ENCODE measurements at regions not wholly inside any gene's neighbourhood (a gene's known extent, or its start where the extent isn't known, plus 50 kb on each side); places are given as distances from the start of the nearest gene placed in this dataset.
"Not testable (repeated sequence)": the region's sequence is repeated elsewhere in the genome, so short reads cannot be mapped to it uniquely, and the experiment has no call there.

DNA sequence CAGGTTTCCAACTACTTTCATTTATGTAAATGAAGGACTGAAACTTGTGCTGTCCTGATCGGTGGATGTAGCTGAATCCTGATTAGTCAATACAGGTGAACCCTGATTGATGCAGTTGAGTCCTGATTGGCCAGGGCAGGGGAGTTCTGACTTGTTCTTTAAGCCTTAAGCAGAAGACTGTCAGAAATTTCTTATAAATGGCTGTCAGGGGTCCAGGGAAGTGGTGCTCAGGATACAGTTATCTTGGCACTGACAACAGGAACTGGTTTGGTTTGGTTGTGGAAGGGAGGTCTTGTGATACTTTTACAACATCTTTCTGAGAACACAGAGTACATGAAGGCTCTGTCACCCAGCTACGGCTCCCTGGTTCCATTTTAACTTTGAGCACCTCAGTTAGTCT is 132.1 kb downstream of the KCNJ12 start:
- DNase-seq (no peak), ATAC-seq (no peak)
- CTCF ChIA-PET, result interaction anchor here (0.7 to 3.4 kb wide), 2 partner anchors 19 to 51 kb away, joined by 3 to 15 read pairs; no protein-coding TSS in a partner anchor
- Mint-ChIP-seq H3K4me3 (no peak overlapping the region), H3K27ac (no peak overlapping the region), H3K36me3 (no peaks in the 10 kb centered on the region), H3K27me3 (peaks cover 37% of the 10 kb centered on the region), H3K4me1 (peaks cover 20% of the 10 kb centered on the region), H3K9me3 (ENCODE audit: low read depth) (no peaks in the 10 kb centered on the region)

DNA sequence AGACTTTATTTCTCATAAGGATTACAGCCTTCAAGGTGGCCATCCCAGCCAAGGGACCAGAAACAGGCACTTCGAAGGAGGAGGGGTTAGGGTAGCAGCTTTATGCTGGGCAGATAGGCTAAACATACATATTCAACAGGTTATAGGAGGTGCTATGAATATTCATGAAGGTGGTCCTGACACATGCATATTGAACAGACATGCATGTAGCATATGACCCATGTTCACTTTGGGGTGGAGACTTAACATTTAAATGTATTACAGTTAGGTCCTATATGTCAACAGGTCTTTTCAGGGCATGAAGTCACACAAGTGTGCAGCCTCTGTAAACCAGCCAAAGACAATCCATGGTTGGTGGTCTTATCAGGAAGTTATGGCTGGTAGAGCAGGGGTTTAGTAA is 133.2 kb downstream of the KCNJ12 start:
- CTCF ChIA-PET, result interaction anchor here (3.4 kb wide), 1 partner anchor 52 kb away, joined by 15 read pairs; no protein-coding TSS in a partner anchor
- not testable (repeated sequence) for H3K4me3 Mint-ChIP-seq; H3K9me3 Mint-ChIP-seq (ENCODE audit: low read depth); H3K27ac Mint-ChIP-seq; H3K36me3 Mint-ChIP-seq; ATAC-seq; DNase-seq
- Mint-ChIP-seq H3K4me1 (peaks cover 20% of the 10 kb centered on the region), H3K27me3 (peaks cover 44% of the 10 kb centered on the region)

GRCh38 chr17:21510686-21511362 is 134.7 kb downstream of the KCNJ12 start:
- no peak for ATAC-seq
- no peak for DNase-seq
- H3K9me3 Mint-ChIP-seq (ENCODE audit: low read depth), result no peaks in the 10 kb centered on the region
- CTCF ChIA-PET, result interaction anchor here (0.7 to 5.2 kb wide), 15 partner anchors 11 to 1863 kb away, joined by 3 to 109 read pairs (median 4); partner anchors contain the start of gene TMEM11
- peaks cover 20% of the 10 kb centered on the region for H3K4me1 Mint-ChIP-seq
- H3K4me3 Mint-ChIP-seq, result peak overlapping the region; percentile 38
- no peaks in the 10 kb centered on the region for H3K36me3 Mint-ChIP-seq
- peaks cover 46% of the 10 kb centered on the region for H3K27me3 Mint-ChIP-seq
- H3K27ac Mint-ChIP-seq, result no peak overlapping the region

DNA sequence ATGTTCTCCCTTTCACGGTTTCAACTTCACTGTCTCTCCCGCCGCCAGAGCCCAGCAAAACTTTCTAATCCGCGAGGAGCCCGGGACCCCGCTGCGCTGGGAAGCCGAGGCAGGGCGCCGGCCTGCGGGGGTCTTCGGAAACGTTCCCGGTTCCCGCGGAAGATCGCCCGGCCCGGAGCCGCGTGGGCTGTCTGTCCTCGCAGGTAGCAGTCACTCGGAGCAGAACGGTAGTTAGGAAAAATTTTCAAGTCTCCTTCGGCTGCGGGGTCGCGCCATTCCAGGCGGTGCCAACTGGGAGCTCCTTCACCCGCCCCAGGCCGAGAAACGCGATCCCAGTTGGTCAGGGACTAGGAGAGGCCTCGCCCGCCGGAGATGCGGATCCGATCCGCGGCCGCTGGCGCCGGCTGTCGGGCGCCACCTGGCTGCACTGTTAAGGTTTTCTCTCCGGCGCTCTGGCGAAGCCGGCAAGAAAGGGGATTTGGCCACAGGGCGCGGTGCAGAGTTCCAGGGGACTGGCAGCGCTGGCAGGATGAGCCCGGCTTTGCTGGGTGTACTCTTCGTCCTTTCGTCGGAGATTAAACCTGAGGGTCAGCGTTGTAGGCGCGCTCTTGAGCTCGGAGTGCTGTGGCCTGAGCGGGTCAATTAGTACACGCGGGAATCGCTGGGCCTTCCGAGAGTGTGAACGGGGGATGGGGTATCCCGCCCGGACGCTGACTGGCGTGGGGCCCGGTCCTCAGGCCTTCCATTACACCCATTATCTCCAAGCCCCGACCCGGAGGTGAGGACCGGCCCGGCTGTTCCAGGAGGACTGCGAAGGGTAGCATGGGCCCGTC is 135.4 kb downstream of the KCNJ12 start:
- CTCF ChIA-PET, result interaction anchor here (0.7 to 5.2 kb wide), 22 partner anchors 10 to 1864 kb away, joined by 3 to 109 read pairs (median 5); partner anchors contain the start of genes DHRS7B and TMEM11
- Mint-ChIP-seq H3K27me3 (peaks cover 46% of the 10 kb centered on the region), H3K4me3 (peak overlapping the region; percentile 38), H3K27ac (no peak overlapping the region), H3K9me3 (ENCODE audit: low read depth) (no peaks in the 10 kb centered on the region), H3K36me3 (no peaks in the 10 kb centered on the region), H3K4me1 (peaks cover 20% of the 10 kb centered on the region)
- peak; percentile 87 for ATAC-seq
- DNase-seq, result peak; percentile 72

DNA sequence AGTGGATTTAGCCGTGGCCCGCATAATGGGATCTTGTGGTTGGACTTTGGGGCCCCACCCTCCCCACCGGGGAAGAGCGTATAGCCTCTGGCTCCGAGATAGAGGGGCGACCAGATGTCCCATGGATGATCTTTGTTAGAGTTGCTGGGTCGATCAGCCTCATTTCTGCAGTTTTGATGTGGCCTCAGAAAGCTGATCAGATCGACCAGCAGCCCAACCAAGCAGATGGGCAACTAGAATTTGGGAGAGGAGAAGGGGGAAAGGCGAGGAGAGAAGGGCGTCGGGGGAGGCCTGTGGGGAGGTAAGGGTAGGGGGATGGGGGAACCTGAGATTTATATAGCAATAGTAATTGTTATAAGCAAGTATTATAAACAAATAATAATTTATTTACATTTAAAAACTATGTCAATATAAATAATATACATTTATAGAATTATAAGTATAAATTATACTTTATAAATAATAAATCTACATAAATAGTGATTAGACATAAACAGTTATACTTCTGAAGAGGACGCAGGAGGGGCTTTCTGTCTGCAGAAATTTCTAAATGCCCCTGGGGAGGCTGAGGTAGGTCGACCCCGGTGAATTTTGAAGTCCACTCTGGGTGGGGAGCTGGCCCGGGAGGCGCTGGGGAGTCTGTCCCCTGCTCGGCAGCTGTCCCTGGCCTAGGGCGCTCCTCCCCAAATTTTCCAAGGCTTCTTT is 136.3 kb downstream of the KCNJ12 start:
- CTCF ChIA-PET, result interaction anchor here (0.7 to 5.2 kb wide), 31 partner anchors 11 to 492 kb away, joined by 3 to 109 read pairs (median 5); partner anchors contain the start of genes DHRS7B, NATD1 and TMEM11
- Mint-ChIP-seq H3K27me3 (peaks cover 49% of the 10 kb centered on the region), H3K36me3 (no peaks in the 10 kb centered on the region), H3K9me3 (ENCODE audit: low read depth) (no peaks in the 10 kb centered on the region), H3K4me1 (peaks cover 20% of the 10 kb centered on the region), H3K4me3 (no peak overlapping the region), H3K27ac (no peak overlapping the region)
- no peak for DNase-seq
- no peak for ATAC-seq

GRCh38 chr17:21513012-21513570 is 136.9 kb downstream of the KCNJ12 start:
- Mint-ChIP-seq H3K36me3 (no peaks in the 10 kb centered on the region), H3K27ac (no peak overlapping the region), H3K27me3 (peaks cover 48% of the 10 kb centered on the region), H3K4me1 (peaks cover 17% of the 10 kb centered on the region), H3K4me3 (no peak overlapping the region), H3K9me3 (ENCODE audit: low read depth) (no peaks in the 10 kb centered on the region)
- CTCF ChIA-PET, result interaction anchor here (0.6 to 5.2 kb wide), 31 partner anchors 11 to 520 kb away, joined by 3 to 109 read pairs (median 5); partner anchors contain the start of genes DHRS7B, NATD1 and TMEM11
- DNase-seq (peak; percentile 77), ATAC-seq (peak; percentile 74)

DNA sequence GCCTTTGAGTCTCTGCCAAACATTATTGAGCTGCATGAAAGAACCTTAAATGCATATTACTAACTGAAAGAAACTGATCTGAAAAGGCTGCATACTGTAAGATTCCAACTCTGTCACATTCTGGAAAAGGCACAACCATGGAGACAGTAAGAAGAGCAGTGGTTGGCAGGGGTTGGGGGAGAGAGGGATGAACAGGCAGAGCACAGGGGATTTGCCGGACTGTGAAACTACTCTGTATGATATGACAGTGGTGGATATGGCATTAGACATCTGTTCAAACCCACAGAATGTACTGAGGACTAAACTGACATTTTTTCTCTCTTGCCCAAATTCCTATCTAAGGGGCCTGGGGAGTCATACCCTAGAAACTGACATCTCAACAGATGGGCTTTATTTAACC is 138.4 kb downstream of the KCNJ12 start:
- ATAC-seq; H3K9me3 Mint-ChIP-seq (ENCODE audit: low read depth); H3K4me3 Mint-ChIP-seq; DNase-seq; H3K27ac Mint-ChIP-seq; H3K36me3 Mint-ChIP-seq: not testable (repeated sequence)
- H3K4me1 Mint-ChIP-seq, result peaks cover 14% of the 10 kb centered on the region
- CTCF ChIA-PET, result interaction anchor here (4.1 to 5.2 kb wide), 2 partner anchors 54 to 59 kb away, joined by 17 to 109 read pairs; no protein-coding TSS in a partner anchor
- H3K27me3 Mint-ChIP-seq, result peaks cover 50% of the 10 kb centered on the region

GRCh38 chr17:21517538-21518293 is 141.6 kb downstream of the KCNJ12 start:
- Mint-ChIP-seq H3K9me3 (ENCODE audit: low read depth) (no peaks in the 10 kb centered on the region), H3K4me3 (no peak overlapping the region), H3K27me3 (peaks cover 32% of the 10 kb centered on the region), H3K36me3 (no peaks in the 10 kb centered on the region), H3K4me1 (no peaks in the 10 kb centered on the region), H3K27ac (no peak overlapping the region)
- CTCF ChIA-PET, result no interaction called here
- ATAC-seq, result no peak
- DNase-seq, result no peak

DNA sequence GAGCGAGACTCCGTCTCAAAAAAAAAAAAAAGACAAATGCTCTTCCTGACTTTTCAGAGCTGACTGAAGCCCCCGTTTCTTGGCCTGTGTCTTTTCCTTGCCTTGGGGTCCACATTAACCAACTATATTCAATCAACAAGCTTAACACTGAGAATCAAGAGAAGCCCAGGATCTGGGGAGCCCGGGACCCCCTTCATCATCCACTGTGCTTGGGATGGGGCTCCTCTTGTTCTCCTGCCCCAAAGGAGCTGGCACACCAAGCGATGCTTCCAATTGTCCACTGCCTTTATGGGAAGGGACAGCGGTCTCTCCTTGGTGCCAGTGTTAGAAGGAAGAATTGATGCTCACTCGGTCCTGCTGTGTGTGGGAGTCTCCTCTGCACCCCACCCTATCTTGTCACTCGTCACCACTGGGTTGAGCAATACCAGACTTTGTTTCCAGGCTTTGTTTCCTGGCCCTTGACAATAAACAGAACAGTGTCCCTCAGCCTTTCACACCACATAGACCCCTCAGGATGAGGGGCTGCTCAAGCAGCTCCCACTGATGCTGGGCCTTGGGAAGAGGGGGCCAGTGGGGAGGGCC is 146.7 kb downstream of the KCNJ12 start:
- no peak overlapping the region for H3K27ac Mint-ChIP-seq
- H3K4me3 Mint-ChIP-seq, result no peak overlapping the region
- CTCF ChIA-PET, result interaction anchor here (2.9 kb wide), 1 partner anchor 10 kb away, joined by 14 read pairs; no protein-coding TSS in a partner anchor
- H3K27me3 Mint-ChIP-seq, result peaks cover 17% of the 10 kb centered on the region
- no peaks in the 10 kb centered on the region for H3K36me3 Mint-ChIP-seq
- no peaks in the 10 kb centered on the region for H3K4me1 Mint-ChIP-seq
- no peak for DNase-seq
- H3K9me3 Mint-ChIP-seq (ENCODE audit: low read depth), result no peaks in the 10 kb centered on the region
- no peak for ATAC-seq

DNA sequence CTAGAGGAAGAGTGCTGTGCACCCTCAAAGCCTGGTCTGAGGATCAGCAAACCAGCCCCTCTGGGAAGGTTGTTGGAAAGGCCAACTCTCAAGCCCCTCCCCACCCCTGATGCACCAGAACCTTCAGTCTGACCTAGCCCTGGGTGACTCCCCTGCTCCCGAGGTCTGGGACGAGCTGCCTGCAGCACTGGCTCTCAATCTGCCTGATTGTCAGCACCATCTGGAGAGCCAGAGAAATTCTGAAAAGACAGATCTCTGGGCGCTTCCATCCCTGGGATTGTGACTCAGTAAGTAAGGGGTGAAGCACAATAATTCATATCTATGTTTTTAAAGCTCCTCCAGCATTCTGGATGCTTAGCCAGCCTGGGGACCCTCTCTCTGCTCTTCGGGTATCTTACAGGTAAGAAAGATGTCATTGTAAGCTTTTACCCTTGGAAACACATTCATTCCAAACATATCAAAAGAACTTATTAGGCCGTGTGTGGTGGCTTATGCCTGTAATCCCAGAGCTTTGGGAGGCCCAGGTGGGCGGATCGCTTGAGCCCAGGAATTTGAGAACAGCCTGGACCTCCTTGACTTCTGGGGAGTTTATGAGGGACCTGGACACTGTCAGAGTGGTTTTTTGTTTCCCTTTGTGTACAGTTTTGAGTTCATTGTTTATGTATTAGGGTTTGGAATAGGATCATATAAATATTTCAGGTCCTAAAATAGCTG is 147.5 kb downstream of the KCNJ12 start:
- Mint-ChIP-seq H3K27ac (no peak overlapping the region), H3K9me3 (ENCODE audit: low read depth) (no peaks in the 10 kb centered on the region), H3K4me1 (no peaks in the 10 kb centered on the region), H3K36me3 (no peaks in the 10 kb centered on the region), H3K27me3 (peaks cover 13% of the 10 kb centered on the region), H3K4me3 (no peak overlapping the region)
- ATAC-seq (no peak), DNase-seq (no peak)
- CTCF ChIA-PET, result interaction anchor here (2.9 kb wide), 1 partner anchor 10 kb away, joined by 14 read pairs; no protein-coding TSS in a partner anchor

DNA sequence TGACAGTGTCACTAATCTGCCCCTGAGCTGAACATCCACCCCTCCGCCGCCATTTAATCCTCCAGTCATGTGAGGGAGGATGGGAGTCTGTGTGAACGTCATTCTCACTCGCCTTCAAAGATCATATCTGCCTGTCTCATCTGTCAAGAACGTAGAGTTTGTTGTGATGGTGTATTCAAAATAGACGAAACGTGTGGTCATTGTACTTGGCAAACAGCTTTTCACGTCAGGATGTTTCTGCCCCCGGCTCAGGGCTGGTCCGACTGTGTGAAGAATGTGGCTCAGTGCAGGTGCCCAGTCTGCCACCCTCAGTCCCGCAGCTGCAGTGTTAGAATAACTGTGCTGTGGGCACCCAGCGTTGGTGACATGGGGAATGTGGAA is 148.0 kb downstream of the KCNJ12 start:
- Mint-ChIP-seq H3K9me3 (ENCODE audit: low read depth) (no peaks in the 10 kb centered on the region), H3K4me1 (no peaks in the 10 kb centered on the region), H3K36me3 (no peaks in the 10 kb centered on the region), H3K4me3 (no peak overlapping the region), H3K27ac (no peak overlapping the region), H3K27me3 (peaks cover 9% of the 10 kb centered on the region)
- DNase-seq (no peak), ATAC-seq (no peak)
- CTCF ChIA-PET, result interaction anchor here (2.9 kb wide), 1 partner anchor 11 kb away, joined by 14 read pairs; no protein-coding TSS in a partner anchor

Measured in activated CD8-positive, alpha-beta memory T cell treated with anti-CD3 and anti-CD28 coated beads, Interleukin-2, amount 10 ng/mL, durations not matched to agents 7 days and 5 days (primary cell).